ENCODE measurements at regions not wholly inside any gene's neighbourhood (a gene's known extent, or its start where the extent isn't known, plus 50 kb on each side); places are given as distances from the start of the nearest gene placed in this dataset.

DNA sequence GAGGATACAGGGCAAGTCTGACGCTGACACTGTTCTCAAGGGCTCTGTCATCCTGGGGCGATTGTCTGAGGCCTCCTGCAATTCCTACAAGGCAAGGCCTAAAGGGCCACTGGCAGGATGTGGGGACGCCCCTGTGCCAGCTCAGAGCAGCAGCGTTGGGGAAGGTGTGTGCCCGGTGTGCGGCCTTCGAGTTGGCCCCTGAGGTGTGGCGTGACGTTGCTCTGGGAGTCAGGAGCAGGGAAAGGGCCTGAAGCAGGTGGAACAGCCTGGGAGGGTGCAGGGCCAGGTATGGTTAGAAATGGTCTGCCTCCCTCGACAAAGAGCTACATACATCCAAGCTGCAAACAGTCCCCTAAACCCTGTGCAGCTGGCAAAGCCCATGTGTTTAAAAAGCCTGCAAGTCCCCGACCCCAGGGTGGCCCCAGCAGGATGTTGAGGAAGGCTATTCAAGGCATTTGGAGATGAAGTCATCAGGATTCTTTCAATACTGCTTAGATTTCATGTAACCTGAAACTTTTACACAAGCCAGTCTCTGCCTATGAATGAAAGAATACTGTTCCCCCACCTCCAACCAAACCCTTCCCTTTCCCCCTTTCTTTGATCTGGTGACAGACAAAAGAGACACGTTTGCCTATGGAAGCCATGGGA lies 142.5 kb upstream of the TNS3 start:
- peaks cover 0 to 16% (median 7%) of the 10 kb centered on the region in 3 donors for H3K4me1 ChIP-seq
- 20 to 93% methylated on average over 1 to 5 of the region's 12 CpGs for WGBS, 2 donors (ENCODE audit: low coverage in 1 of 2)
- ATAC-seq, result no peak
- H3K36me3 ChIP-seq, result no peaks in the 10 kb centered on the region
- no peaks in the 10 kb centered on the region for H3K27me3 ChIP-seq
- H3K4me3 ChIP-seq, result no peak overlapping the region
- TF ChIP-seq EP300 (IDR thresholded peaks at IDR 0.05) (no peak), POLR2A (IDR thresholded peaks at IDR 0.05) (no peak), POLR2AphosphoS5 (IDR thresholded peaks at IDR 0.05) (no peak)
- TF ChIP-seq, protein P1, sequence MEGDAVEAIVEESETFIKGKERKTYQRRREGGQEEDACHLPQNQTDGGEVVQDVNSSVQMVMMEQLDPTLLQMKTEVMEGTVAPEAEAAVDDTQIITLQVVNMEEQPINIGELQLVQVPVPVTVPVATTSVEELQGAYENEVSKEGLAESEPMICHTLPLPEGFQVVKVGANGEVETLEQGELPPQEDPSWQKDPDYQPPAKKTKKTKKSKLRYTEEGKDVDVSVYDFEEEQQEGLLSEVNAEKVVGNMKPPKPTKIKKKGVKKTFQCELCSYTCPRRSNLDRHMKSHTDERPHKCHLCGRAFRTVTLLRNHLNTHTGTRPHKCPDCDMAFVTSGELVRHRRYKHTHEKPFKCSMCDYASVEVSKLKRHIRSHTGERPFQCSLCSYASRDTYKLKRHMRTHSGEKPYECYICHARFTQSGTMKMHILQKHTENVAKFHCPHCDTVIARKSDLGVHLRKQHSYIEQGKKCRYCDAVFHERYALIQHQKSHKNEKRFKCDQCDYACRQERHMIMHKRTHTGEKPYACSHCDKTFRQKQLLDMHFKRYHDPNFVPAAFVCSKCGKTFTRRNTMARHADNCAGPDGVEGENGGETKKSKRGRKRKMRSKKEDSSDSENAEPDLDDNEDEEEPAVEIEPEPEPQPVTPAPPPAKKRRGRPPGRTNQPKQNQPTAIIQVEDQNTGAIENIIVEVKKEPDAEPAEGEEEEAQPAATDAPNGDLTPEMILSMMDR (IDR thresholded peaks at IDR 0.05), result no peak
- no peak overlapping the region for H3K27ac ChIP-seq
- no peaks in the 10 kb centered on the region for H3K9me3 ChIP-seq

DNA sequence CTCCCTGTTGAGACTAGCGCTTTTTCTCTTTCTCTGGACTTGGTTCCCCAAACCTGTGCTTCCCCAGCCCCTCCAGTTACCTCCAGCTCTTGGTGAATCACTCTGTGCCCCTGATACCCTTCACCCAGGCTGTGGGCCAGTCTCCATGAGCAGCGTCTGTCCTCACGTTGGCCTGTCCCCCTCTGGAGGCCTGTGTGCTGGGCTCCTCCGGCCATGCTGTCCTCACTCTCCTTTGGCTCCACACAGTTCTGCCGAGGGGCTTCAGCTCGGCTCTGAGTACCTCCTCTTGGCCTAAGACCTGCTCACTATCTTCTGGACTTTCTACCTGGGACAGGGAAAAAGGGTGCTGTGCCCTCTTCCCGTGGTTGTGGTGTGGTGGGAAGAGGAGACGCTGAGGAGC lies 140.2 kb upstream of the TNS3 start:
- Histone ChIP-seq H3K27ac (no peak overlapping the region), H3K9me3 (no peaks in the 10 kb centered on the region), H3K27me3 (no peaks in the 10 kb centered on the region), H3K4me1 (peaks cover 0 to 16% (median 7%) of the 10 kb centered on the region in 3 donors), H3K4me3 (no peak overlapping the region), H3K36me3 (no peaks in the 10 kb centered on the region)
- 97 to 100% methylated on average over 3 to 8 of the region's 8 CpGs for WGBS, 2 donors (ENCODE audit: low coverage in 1 of 2)
- no peak for TF ChIP-seq POLR2AphosphoS5 (IDR thresholded peaks at IDR 0.05)
- no peak for TF ChIP-seq EP300 (IDR thresholded peaks at IDR 0.05)
- TF ChIP-seq, protein P1 (IDR thresholded peaks at IDR 0.05), result no peak
- TF ChIP-seq POLR2A (IDR thresholded peaks at IDR 0.05), result no peak
- no peak for ATAC-seq

DNA sequence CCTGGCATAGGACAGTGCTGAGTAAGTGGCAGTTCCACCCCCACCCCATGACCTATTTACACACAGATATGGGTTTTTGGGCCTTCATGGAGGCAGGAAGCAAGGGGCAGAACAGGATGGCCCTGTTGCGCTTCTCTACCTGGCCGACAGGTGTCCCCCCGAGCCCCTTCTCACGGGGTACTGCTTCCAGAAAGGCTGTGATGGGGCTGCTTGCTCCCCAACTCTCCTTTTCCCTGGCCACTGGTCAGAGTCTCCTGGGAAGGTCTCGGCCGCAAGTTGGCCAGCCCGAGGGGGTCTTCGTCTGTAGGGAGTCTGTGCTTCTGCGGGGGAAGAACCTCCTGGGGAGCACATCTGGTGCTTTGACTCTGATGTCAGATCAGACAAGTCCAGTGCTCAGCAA lies 139.8 kb upstream of the TNS3 start:
- TF ChIP-seq EP300 (IDR thresholded peaks at IDR 0.05) (no peak), POLR2A (IDR thresholded peaks at IDR 0.05) (no peak), POLR2AphosphoS5 (IDR thresholded peaks at IDR 0.05) (no peak)
- TF ChIP-seq, protein P1 (IDR thresholded peaks at IDR 0.05), result no peak
- Histone ChIP-seq H3K9me3 (no peaks in the 10 kb centered on the region), H3K27ac (no peak overlapping the region), H3K27me3 (no peaks in the 10 kb centered on the region), H3K4me1 (peaks cover 0 to 16% (median 7%) of the 10 kb centered on the region in 3 donors), H3K36me3 (no peaks in the 10 kb centered on the region), H3K4me3 (no peak overlapping the region)
- 80% methylated on average over 1 of the region's 9 CpGs; no CpG with 5 or more reads in 1 of the 2 donors for WGBS, 2 donors (ENCODE audit: low coverage in 1 of 2)
- ATAC-seq, result no peak

DNA sequence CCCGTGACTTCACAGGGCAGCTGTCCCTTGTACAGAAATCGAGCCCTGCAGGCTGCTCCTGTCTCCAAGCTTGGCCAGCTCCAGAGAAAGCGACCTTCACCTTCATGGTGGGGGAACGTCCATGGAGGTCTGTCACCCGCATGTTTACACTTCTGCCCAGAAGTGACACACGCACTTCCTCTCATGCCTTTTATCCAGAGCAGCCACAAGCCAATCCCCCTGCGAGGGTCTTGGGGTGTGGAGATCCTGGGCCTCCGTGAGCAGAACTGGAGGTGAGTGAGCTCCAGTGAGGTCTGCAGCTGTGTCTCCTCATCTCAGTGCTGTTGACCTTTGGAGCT lies 139.0 kb upstream of the TNS3 start:
- no peak for ATAC-seq
- Histone ChIP-seq H3K27me3 (no peaks in the 10 kb centered on the region), H3K9me3 (no peaks in the 10 kb centered on the region), H3K4me3 (no peak overlapping the region), H3K36me3 (no peaks in the 10 kb centered on the region), H3K4me1 (peaks cover 0 to 16% (median 7%) of the 10 kb centered on the region in 3 donors), H3K27ac (no peak overlapping the region)
- TF ChIP-seq POLR2AphosphoS5 (IDR thresholded peaks at IDR 0.05) (no peak), POLR2A (IDR thresholded peaks at IDR 0.05) (no peak), EP300 (IDR thresholded peaks at IDR 0.05) (no peak)
- TF ChIP-seq, protein P1 (IDR thresholded peaks at IDR 0.05), result no peak
- 40 to 100% methylated on average over 1 to 3 of the region's 8 CpGs for WGBS, 2 donors (ENCODE audit: low coverage in 1 of 2)

DNA sequence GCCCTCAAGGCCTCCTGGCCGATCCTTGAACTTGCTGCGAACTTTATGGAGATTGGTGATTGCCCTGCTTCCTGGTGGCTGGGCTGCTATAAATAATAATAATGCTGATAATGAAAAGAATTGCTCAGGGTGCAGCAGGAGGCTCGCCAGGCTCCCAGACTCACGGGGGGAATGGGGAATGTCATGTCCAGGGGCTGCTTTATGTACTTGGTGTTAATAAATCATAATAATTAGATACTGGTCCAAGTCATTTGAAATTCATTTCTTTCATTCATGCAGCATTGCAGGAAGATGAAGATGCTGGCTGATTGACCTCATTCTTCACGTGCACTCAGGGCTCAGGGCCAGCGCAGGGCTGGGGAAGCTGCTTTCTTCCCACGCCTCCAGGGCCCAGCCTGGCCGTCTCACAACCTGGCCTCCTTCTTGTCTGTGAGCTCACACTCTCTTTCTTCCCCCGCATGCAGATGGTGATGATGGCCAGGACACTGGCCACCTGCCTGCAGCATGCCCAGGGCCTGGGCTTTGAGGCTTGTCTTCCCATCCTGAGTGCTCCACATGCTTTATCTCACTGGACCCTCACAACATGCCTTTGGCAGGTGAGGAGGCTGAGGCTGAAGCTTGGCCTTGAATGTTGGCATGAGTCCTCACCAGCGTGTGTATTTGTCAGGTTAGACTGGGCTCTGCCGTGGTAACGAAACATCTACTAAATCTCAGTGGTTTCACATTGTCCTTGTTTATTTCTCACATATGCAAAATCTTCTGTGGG lies 138.4 kb upstream of the TNS3 start:
- Histone ChIP-seq H3K27me3 (no peaks in the 10 kb centered on the region), H3K9me3 (no peaks in the 10 kb centered on the region), H3K4me1 (peaks cover 0 to 16% (median 7%) of the 10 kb centered on the region in 3 donors), H3K4me3 (no peak overlapping the region), H3K36me3 (no peaks in the 10 kb centered on the region), H3K27ac (no peak overlapping the region)
- ATAC-seq, result peak; percentile 79
- TF ChIP-seq EP300 (IDR thresholded peaks at IDR 0.05) (no peak), POLR2A (IDR thresholded peaks at IDR 0.05) (no peak), POLR2AphosphoS5 (IDR thresholded peaks at IDR 0.05) (peak; percentile 86)
- TF ChIP-seq, protein P1 (IDR thresholded peaks at IDR 0.05), result peak in 1 of 4 experiments; percentile 8
- 27 to 30% methylated on average over 6 to 11 of the region's 12 CpGs for WGBS, 2 donors (ENCODE audit: low coverage in 1 of 2)

Data from gastroesophageal sphincter (tissue), 4 donors.